ENCODE measurements at regions not wholly inside any gene's neighbourhood (a gene's known extent, or its start where the extent isn't known, plus 50 kb on each side); places are given as distances from the start of the nearest gene placed in this dataset.

DNA sequence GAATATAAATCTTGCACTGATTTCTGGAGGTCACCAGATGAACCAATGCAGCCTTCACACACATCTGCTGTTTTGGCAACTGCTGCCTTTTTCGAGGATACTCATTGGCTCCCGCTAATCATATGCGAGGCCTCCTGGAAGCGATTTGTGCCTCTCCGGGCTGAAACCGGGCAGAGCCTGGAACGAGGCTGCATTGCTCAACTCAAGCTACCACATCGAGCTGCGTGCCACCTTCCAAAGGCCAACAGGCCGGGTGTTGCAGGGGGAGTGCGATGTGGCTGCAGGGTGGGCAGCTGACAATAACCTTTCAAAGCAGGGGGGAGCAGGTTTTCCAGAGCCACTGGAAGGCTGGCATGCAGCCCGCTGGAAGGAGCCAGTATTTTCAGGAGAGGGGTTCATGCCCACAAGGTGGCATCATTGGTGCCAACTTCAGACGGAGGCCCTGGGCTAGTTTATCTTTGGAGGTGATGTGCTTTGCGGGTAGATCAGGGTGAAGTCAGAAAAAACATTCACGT, 122.6 kb upstream of the IFNGR1 start:
- TF ChIP-seq, protein P1, sequence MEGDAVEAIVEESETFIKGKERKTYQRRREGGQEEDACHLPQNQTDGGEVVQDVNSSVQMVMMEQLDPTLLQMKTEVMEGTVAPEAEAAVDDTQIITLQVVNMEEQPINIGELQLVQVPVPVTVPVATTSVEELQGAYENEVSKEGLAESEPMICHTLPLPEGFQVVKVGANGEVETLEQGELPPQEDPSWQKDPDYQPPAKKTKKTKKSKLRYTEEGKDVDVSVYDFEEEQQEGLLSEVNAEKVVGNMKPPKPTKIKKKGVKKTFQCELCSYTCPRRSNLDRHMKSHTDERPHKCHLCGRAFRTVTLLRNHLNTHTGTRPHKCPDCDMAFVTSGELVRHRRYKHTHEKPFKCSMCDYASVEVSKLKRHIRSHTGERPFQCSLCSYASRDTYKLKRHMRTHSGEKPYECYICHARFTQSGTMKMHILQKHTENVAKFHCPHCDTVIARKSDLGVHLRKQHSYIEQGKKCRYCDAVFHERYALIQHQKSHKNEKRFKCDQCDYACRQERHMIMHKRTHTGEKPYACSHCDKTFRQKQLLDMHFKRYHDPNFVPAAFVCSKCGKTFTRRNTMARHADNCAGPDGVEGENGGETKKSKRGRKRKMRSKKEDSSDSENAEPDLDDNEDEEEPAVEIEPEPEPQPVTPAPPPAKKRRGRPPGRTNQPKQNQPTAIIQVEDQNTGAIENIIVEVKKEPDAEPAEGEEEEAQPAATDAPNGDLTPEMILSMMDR (IDR thresholded peaks at IDR 0.05): peak in 4 of 6 experiments; percentile 41 to 55 (median 54)
- no peak for TF ChIP-seq POLR2A (IDR thresholded peaks at IDR 0.05)

All from Peyer's patch (tissue), 4 donors.